IMR-90 (cell line): ENCODE measurements at regions not wholly inside any gene's neighbourhood (a gene's known extent, or its start where the extent isn't known, plus 50 kb on each side); places are given as distances from the start of the nearest gene placed in this dataset.

Experiments used
- ATAC-seq: fragments of 200-7000 bp; cut with Tn5 transposase; 2 replicates; pipeline ENCODE4 v1.9.1; 2020; ENCODE audit warnings: low read depth, mild to moderate bottlenecking, moderate library complexity
- BruUV-seq: library from RNA; stranded (reverse); fragments of 400-500 nt; replicated peaks from 2 replicates; lab custom pipeline; 2021; lab: Mats Ljungman, UMichigan
- CTCF ChIA-PET: fragments of 300-600 bp; formaldehyde crosslinking; extraction: SDS; loops from one replicate; lab custom pipeline; 2021; ENCODE audit warnings: antibody characterized with exemption; lab: Yijun Ruan, JAX
- POLR2A ChIA-PET: fragments of 300-600 bp; sonication (Branson Sonifier 250); formaldehyde crosslinking; loops from one replicate; lab custom pipeline; 2022; ENCODE audit warnings: antibody characterized with exemption; ENCODE audit not compliant: unreplicated experiment; lab: Charles Lee
- DNase-seq: peaks from one replicate; pipeline ENCODE4 v3.0.0; 2013
- H2AFZ ChIP-seq: replicated peaks from 2 replicates; pipeline ENCODE3; 2013; ENCODE audit warnings: low read length, mild to moderate bottlenecking; ENCODE audit not compliant: poor library complexity
- H2AK5ac ChIP-seq: 2 replicates; pipeline ENCODE4 v1.6.1; 2013; ENCODE audit warnings: low read depth, low read length, inconsistent platforms
- H2AK9ac ChIP-seq: replicated peaks from 2 replicates; pipeline ENCODE3; 2013; ENCODE audit warnings: mild to moderate bottlenecking, low read depth, low read length, moderate library complexity; ENCODE audit not compliant: poor library complexity
- H2BK120ac ChIP-seq: 2 replicates; pipeline ENCODE4 v1.6.1; 2013; ENCODE audit warnings: low read depth, low read length, inconsistent platforms
- H2BK15ac ChIP-seq: 3 replicates; pipeline ENCODE4 v1.6.1; 2013; ENCODE audit warnings: low read depth, low read length, inconsistent platforms
- H2BK20ac ChIP-seq: 2 replicates; pipeline ENCODE4 v1.6.1; 2013; ENCODE audit warnings: low read depth, mild to moderate bottlenecking, inconsistent platforms, low read length, moderate library complexity
- H2BK5ac ChIP-seq: 2 replicates; pipeline ENCODE4 v1.6.1; 2013; ENCODE audit warnings: mild to moderate bottlenecking, low read depth, low read length, inconsistent platforms; ENCODE audit not compliant: poor library complexity, severe bottlenecking
- H3K14ac ChIP-seq: replicated peaks from 2 replicates; pipeline ENCODE4 v1.6.1; 2013; ENCODE audit warnings: low read depth, low read length, inconsistent platforms
- H3K18ac ChIP-seq: 2 replicates; pipeline ENCODE4 v1.6.1; 2013; ENCODE audit warnings: low read depth, low read length, control low read depth
- H3K23ac ChIP-seq: 2 replicates; pipeline ENCODE4 v1.6.1; 2013; ENCODE audit warnings: low read depth, low read length, inconsistent platforms
- H3K27ac ChIP-seq: 2 replicates; pipeline ENCODE4 v1.5.1; 2013; ENCODE audit warnings: mild to moderate bottlenecking, control low read depth, low read length; ENCODE audit not compliant: insufficient read depth
- H3K27me3 ChIP-seq: 2 replicates; pipeline ENCODE4 v1.6.1; 2013; ENCODE audit warnings: low read length; ENCODE audit not compliant: control insufficient read depth, insufficient read depth
- H3K36me3 ChIP-seq: 2 replicates; pipeline ENCODE4 v1.6.1; 2013; ENCODE audit warnings: low read length, mixed read lengths; ENCODE audit not compliant: control insufficient read depth, insufficient read depth
- H3K4ac ChIP-seq: 2 replicates; pipeline ENCODE4 v1.6.1; 2013; ENCODE audit warnings: low read depth, low read length, inconsistent platforms
- H3K4me1 ChIP-seq: 2 replicates; pipeline ENCODE4 v1.6.1; 2013; ENCODE audit warnings: low read length, mixed read lengths; ENCODE audit not compliant: control insufficient read depth, insufficient read depth
- H3K4me2 ChIP-seq: 2 replicates; pipeline ENCODE4 v1.6.1; 2013; ENCODE audit warnings: low read depth, mild to moderate bottlenecking, control low read depth, low read length, moderate library complexity
- H3K4me3 ChIP-seq: 2 replicates; pipeline ENCODE4 v1.5.1; 2013; ENCODE audit warnings: low read depth, mild to moderate bottlenecking, control low read depth, low read length, moderate library complexity; ENCODE audit not compliant: insufficient read depth
- H3K56ac ChIP-seq: 2 replicates; pipeline ENCODE4 v1.6.1; 2013; ENCODE audit warnings: low read length, inconsistent platforms; ENCODE audit not compliant: insufficient read depth; ENCODE audit errors: extremely low read depth
- H3K79me1 ChIP-seq, 2 experiments: 2 replicates each; pipeline ENCODE4 v1.6.1; 2013; ENCODE audit warnings: low read length in 2 of 2, inconsistent platforms in 1 of 2, low read depth in 1 of 2
- H3K9ac ChIP-seq: 2 replicates; pipeline ENCODE4 v1.6.1; 2013; ENCODE audit warnings: low read depth, low read length, control low read depth
- H3K9me1 ChIP-seq: 2 replicates; pipeline ENCODE4 v1.6.1; 2013; ENCODE audit warnings: low read length, inconsistent platforms; ENCODE audit not compliant: insufficient read depth
- H3K9me3 ChIP-seq: 2 replicates; pipeline ENCODE4 v1.6.1; 2013; ENCODE audit warnings: low read length; ENCODE audit not compliant: control insufficient read depth, insufficient read depth
- H4K20me1 ChIP-seq: 2 replicates; pipeline ENCODE4 v1.6.1; 2013; ENCODE audit warnings: low read length, inconsistent platforms; ENCODE audit not compliant: insufficient read depth
- H4K5ac ChIP-seq: 2 replicates; pipeline ENCODE4 v1.6.1; 2013; ENCODE audit warnings: mild to moderate bottlenecking, low read depth, low read length, control low read depth
- H4K8ac ChIP-seq, 2 experiments: 2 replicates each; pipeline ENCODE4 v1.6.1; 2013; ENCODE audit warnings: low read depth in 2 of 2, low read length in 2 of 2, control low read depth in 1 of 2, inconsistent platforms in 1 of 2
- H4K91ac ChIP-seq: 2 replicates; pipeline ENCODE4 v1.6.1; 2013; ENCODE audit warnings: low read depth, low read length, inconsistent platforms; ENCODE audit not compliant: insufficient read depth
- BHLHE40 ChIP-seq: fragments of 150-350 bp; IDR thresholded peaks from 2 replicates; pipeline ENCODE4 v1.6.1; 2016; ENCODE audit warnings: mild to moderate bottlenecking, low read depth, low read length
- FOS ChIP-seq: fragments of 150-350 bp; IDR thresholded peaks from 2 replicates; pipeline ENCODE4 v1.6.1; 2016; ENCODE audit warnings: low read depth, low read length
- MAFK ChIP-seq: IDR thresholded peaks from 2 replicates; pipeline ENCODE4 v1.6.1; 2012; ENCODE audit warnings: low read depth, low read length, improper control_type of control experiment
- POLR2A ChIP-seq: IDR thresholded peaks from 2 replicates; pipeline ENCODE4 v1.6.1; 2012; ENCODE audit warnings: mild to moderate bottlenecking, low read depth, low read length
- RAD21 ChIP-seq: IDR thresholded peaks from 2 replicates; pipeline ENCODE4 v1.6.1; 2012; ENCODE audit warnings: low read length, improper control_type of control experiment
- WGBS, 2 experiments: methylation state at CpG; one replicate each; pipeline versions ENCODE4 v1.1.5 to v1.1.7; 2013; ENCODE audit warnings: missing lambda C conversion rate in 2 of 2; ENCODE audit not compliant: insufficient read length in 1 of 2; ENCODE audit errors: extremely low coverage in 2 of 2; 5-methylcytosine and 5-hydroxymethylcytosine counted together
- dilution Hi-C: fragments of 300-500 bp; cut with HindIII; formaldehyde crosslinking; loops from one replicate; pipeline ENCODE4 v1.14.3; 2018; ENCODE audit warnings: low sequenced_read_pairs; ENCODE audit not compliant: unreplicated experiment
- in situ Hi-C: fragments of 300-500 bp; cut with MboI; formaldehyde crosslinking; loops from 3 replicates; pipeline ENCODE4 v1.14.3; 2019; ENCODE audit warnings: low sequenced_read_pairs, inconsistent platforms, mixed read lengths
- intact Hi-C: fragments of 100-400 bp; cut with micrococcal nuclease; formaldehyde crosslinking; loops from 2 replicates; pipeline ENCODE4 v1.10.0; 2022
- TF ChIP-seq, protein P1 (sequence below): conservative IDR thresholded peaks from 2 replicates; pipeline ENCODE4 v1.5.1; 2012; ENCODE audit warnings: mild to moderate bottlenecking, low read depth, low read length, improper control_type of control experiment
- TF ChIP-seq, protein P2 (sequence below): fragments of 150-350 bp; IDR thresholded peaks from 2 replicates; pipeline ENCODE4 v1.6.1; 2016; ENCODE audit warnings: low read depth, mild to moderate bottlenecking, low read length, moderate library complexity, borderline replicate concordance

DNA sequence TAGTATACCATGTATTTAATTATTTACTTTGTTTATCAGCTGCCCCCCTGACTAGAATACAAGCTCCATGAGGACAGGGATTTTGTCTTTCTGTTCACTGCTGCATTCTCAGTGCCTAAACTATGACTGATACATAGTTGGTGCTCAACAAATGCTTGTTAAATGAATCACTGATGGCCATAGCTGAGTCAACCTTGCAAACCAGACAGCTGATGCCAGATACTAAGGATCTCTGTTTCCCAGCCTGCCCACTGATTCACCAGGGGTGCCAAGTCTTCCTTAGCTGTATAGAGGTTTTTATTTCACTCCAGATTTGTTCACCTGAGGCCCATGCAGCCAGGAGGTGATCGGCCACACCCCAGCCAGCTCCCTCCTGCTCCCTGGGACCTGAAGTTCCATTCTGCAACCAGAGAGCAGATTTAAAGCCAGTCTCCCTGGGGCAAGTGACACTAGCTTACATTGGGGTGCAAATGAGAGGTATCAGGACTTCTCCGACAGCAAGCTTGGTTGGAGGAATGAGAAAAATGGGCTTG, 92.2 kb downstream of the C1QL2 start:
- TF ChIP-seq FOS (no peak), BHLHE40 (no peak), POLR2A (no peak), RAD21 (no peak), MAFK (no peak)
- TF ChIP-seq, protein P1, sequence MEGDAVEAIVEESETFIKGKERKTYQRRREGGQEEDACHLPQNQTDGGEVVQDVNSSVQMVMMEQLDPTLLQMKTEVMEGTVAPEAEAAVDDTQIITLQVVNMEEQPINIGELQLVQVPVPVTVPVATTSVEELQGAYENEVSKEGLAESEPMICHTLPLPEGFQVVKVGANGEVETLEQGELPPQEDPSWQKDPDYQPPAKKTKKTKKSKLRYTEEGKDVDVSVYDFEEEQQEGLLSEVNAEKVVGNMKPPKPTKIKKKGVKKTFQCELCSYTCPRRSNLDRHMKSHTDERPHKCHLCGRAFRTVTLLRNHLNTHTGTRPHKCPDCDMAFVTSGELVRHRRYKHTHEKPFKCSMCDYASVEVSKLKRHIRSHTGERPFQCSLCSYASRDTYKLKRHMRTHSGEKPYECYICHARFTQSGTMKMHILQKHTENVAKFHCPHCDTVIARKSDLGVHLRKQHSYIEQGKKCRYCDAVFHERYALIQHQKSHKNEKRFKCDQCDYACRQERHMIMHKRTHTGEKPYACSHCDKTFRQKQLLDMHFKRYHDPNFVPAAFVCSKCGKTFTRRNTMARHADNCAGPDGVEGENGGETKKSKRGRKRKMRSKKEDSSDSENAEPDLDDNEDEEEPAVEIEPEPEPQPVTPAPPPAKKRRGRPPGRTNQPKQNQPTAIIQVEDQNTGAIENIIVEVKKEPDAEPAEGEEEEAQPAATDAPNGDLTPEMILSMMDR: no peak
- TF ChIP-seq, protein P2, sequence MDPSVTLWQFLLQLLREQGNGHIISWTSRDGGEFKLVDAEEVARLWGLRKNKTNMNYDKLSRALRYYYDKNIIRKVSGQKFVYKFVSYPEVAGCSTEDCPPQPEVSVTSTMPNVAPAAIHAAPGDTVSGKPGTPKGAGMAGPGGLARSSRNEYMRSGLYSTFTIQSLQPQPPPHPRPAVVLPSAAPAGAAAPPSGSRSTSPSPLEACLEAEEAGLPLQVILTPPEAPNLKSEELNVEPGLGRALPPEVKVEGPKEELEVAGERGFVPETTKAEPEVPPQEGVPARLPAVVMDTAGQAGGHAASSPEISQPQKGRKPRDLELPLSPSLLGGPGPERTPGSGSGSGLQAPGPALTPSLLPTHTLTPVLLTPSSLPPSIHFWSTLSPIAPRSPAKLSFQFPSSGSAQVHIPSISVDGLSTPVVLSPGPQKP: no peak
- Histone ChIP-seq H2BK120ac (no peak overlapping the region), H3K4me3 (no peak overlapping the region), H3K27me3 (no peaks in the 10 kb centered on the region), H2AK9ac (no peak overlapping the region), H3K4ac (no peak overlapping the region), H4K20me1 (no peaks in the 10 kb centered on the region), H3K14ac (no peak overlapping the region), H4K8ac (no peak overlapping the region), H3K9me3 (no peaks in the 10 kb centered on the region), H3K4me2 (no peak overlapping the region), H2AFZ (no peak overlapping the region), H3K36me3 (no peaks in the 10 kb centered on the region), H2BK15ac (no peak overlapping the region), H3K9ac (no peak overlapping the region), H3K18ac (no peak overlapping the region), H3K4me1 (no peaks in the 10 kb centered on the region), H4K91ac (no peak overlapping the region), H2BK5ac (no peak overlapping the region), H2AK5ac (no peak overlapping the region), H3K56ac (no peak overlapping the region), H2BK20ac (no peak overlapping the region), H4K5ac (no peak overlapping the region), H3K9me1 (no peaks in the 10 kb centered on the region), H3K23ac (no peak overlapping the region), H3K79me1 (no peaks in the 10 kb centered on the region), H3K27ac (no peak overlapping the region)
- WGBS, 2 experiments: 57% methylated on average over 1 of the region's 2 CpGs; no CpG with 5 or more reads in 1 of the 2 experiments
- in situ Hi-C loops: no loop called here
- dilution Hi-C loops: no loop called here
- DNase-seq (no peak), ATAC-seq (no peak)
- CTCF ChIA-PET: no interaction called here
- POLR2A ChIA-PET: no interaction called here
- no TSS peak for BruUV-seq
- intact Hi-C loops: no loop called here
